ENCODE measurements at regions not wholly inside any gene's neighbourhood (a gene's known extent, or its start where the extent isn't known, plus 50 kb on each side); places are given as distances from the start of the nearest gene placed in this dataset.

GRCh38 chr5:158559643-158560042 lies 540.1 kb downstream of the EBF1 start:
- FAIRE-seq (no peak), DNase-seq (ENCODE audit: low spot score in 2 of 2) (no peak)

GRCh38 chr5:158559066-158559465 lies 540.6 kb downstream of the EBF1 start:
- DNase-seq (ENCODE audit: low spot score in 2 of 2) (no peak), FAIRE-seq (no peak)

- DNase-seq (ENCODE audit: low spot score in 2 of 2) (no peak), FAIRE-seq (no peak)
Measured at GRCh38 chr5:158553962-158554336, 545.8 kb downstream of the EBF1 start.

- DNase-seq (ENCODE audit: low spot score in 2 of 2) (no peak), FAIRE-seq (no peak)
Measured at GRCh38 chr5:158553195-158553961, 546.3 kb downstream of the EBF1 start.

- no peak for FAIRE-seq
- no peak for DNase-seq (ENCODE audit: low spot score in 2 of 2)
Measured at GRCh38 chr5:158552241-158552640, 547.5 kb downstream of the EBF1 start.

- FAIRE-seq (no peak), DNase-seq (ENCODE audit: low spot score in 2 of 2) (no peak)
Measured at GRCh38 chr5:158549311-158549710, 550.4 kb downstream of the EBF1 start.

- DNase-seq (ENCODE audit: low spot score in 2 of 2) (no peak), FAIRE-seq (no peak)
Measured at GRCh38 chr5:158546748-158547147, 553.0 kb downstream of the EBF1 start.

GRCh38 chr5:158545949-158546530 lies 553.7 kb downstream of the EBF1 start:
- FAIRE-seq = no peak
- no peak for DNase-seq (ENCODE audit: low spot score in 2 of 2)

GRCh38 chr5:158544388-158545339 lies 555.1 kb downstream of the EBF1 start:
- FAIRE-seq = no peak
- no peak for DNase-seq (ENCODE audit: low spot score in 2 of 2)

- DNase-seq (ENCODE audit: low spot score in 2 of 2) (no peak), FAIRE-seq (no peak)
Measured at GRCh38 chr5:158543539-158544387, 556.0 kb downstream of the EBF1 start.

GRCh38 chr5:158541536-158542297 lies 558.0 kb downstream of the EBF1 start:
- FAIRE-seq (no peak), DNase-seq (ENCODE audit: low spot score in 2 of 2) (no peak)

- no peak for FAIRE-seq
- DNase-seq (ENCODE audit: low spot score in 2 of 2) = no peak
Measured at GRCh38 chr5:158538506-158539074, 561.1 kb downstream of the EBF1 start.

GRCh38 chr5:158537366-158537765 lies 562.4 kb downstream of the EBF1 start:
- no peak for FAIRE-seq
- no peak for DNase-seq (ENCODE audit: low spot score in 2 of 2)

- DNase-seq (ENCODE audit: low spot score in 2 of 2) (no peak), FAIRE-seq (no peak)
Measured at GRCh38 chr5:158534203-158534602, 565.5 kb downstream of the EBF1 start.

GRCh38 chr5:158532739-158533138 lies 567.0 kb downstream of the EBF1 start:
- no peak for FAIRE-seq
- no peak for DNase-seq (ENCODE audit: low spot score in 2 of 2)

GRCh38 chr5:158531860-158532259 lies 567.9 kb downstream of the EBF1 start:
- FAIRE-seq (no peak), DNase-seq (ENCODE audit: low spot score in 2 of 2) (no peak)

- no peak for FAIRE-seq
- DNase-seq (ENCODE audit: low spot score in 2 of 2) = no peak
Measured at GRCh38 chr5:158530115-158530514, 569.6 kb downstream of the EBF1 start.

GRCh38 chr5:158529454-158529853 lies 570.3 kb downstream of the EBF1 start:
- DNase-seq (ENCODE audit: low spot score in 2 of 2) (no peak), FAIRE-seq (no peak)

- FAIRE-seq (no peak), DNase-seq (ENCODE audit: low spot score in 2 of 2) (no peak)
Measured at GRCh38 chr5:158525663-158526062, 574.1 kb downstream of the EBF1 start.

Data from frontal cortex (tissue), 3 donors.